Smooth muscle cell (in vitro differentiated cells): ENCODE measurements at regions not wholly inside any gene's neighbourhood (a gene's known extent, or its start where the extent isn't known, plus 50 kb on each side); places are given as distances from the start of the nearest gene placed in this dataset.

Experiments used
- DNase-seq: peaks from one replicate; lab custom pipeline; 2025; ENCODE audit not compliant: unreplicated experiment; lab: John Stamatoyannopoulos, UW
- H2AFZ ChIP-seq: fragments of 200-600 bp; sonication (generic); 2 replicates; pipeline ENCODE4 v1.6.0; 2016; ENCODE audit warnings: antibody characterized with exemption, low read depth, mild to moderate bottlenecking
- H3F3A ChIP-seq: fragments of 200-600 bp; sonication (generic); 2 replicates; pipeline ENCODE4 v1.6.0; 2017; ENCODE audit warnings: antibody characterized with exemption, low read depth
- H3K27ac ChIP-seq: fragments of 200-600 bp; sonication (generic); 2 replicates; pipeline ENCODE4 v1.5.1; 2016; ENCODE audit warnings: low read depth, mild to moderate bottlenecking
- H3K27me3 ChIP-seq: fragments of 200-600 bp; sonication (generic); 2 replicates; pipeline ENCODE4 v1.6.1; 2016; ENCODE audit warnings: low read depth, mild to moderate bottlenecking
- H3K36me3 ChIP-seq: fragments of 200-600 bp; sonication (generic); 2 replicates; pipeline ENCODE4 v1.5.1; 2016; ENCODE audit warnings: low read depth
- H3K4me1 ChIP-seq: fragments of 200-600 bp; sonication (generic); 2 replicates; pipeline ENCODE4 v1.5.1; 2016; ENCODE audit warnings: low read depth
- H3K4me2 ChIP-seq: fragments of 200-600 bp; sonication (generic); 2 replicates; pipeline ENCODE4 v1.6.0; 2016; ENCODE audit warnings: mild to moderate bottlenecking
- H3K4me3 ChIP-seq: fragments of 200-600 bp; sonication (generic); 2 replicates; pipeline ENCODE4 v1.5.1; 2016; ENCODE audit warnings: mild to moderate bottlenecking
- H3K79me2 ChIP-seq: fragments of 200-600 bp; sonication (generic); 2 replicates; pipeline ENCODE4 v1.6.0; 2016; ENCODE audit warnings: low read depth, mild to moderate bottlenecking
- H3K9ac ChIP-seq: fragments of 200-600 bp; sonication (generic); 2 replicates; pipeline ENCODE4 v1.6.0; 2016; ENCODE audit warnings: low read depth
- H3K9me3 ChIP-seq: fragments of 200-600 bp; sonication (generic); replicated peaks from 2 replicates; pipeline ENCODE4 v1.5.1; 2016; ENCODE audit warnings: low read depth
- H4K20me1 ChIP-seq: fragments of 200-600 bp; sonication (generic); 2 replicates; pipeline ENCODE4 v1.6.0; 2016; ENCODE audit warnings: low read depth
- CTCF ChIP-seq: fragments of 200-600 bp; sonication (generic); IDR thresholded peaks from 2 replicates; pipeline ENCODE4 v1.5.1; 2017; ENCODE audit warnings: borderline replicate concordance, mild to moderate bottlenecking, antibody characterized with exemption; ENCODE audit not compliant: insufficient read depth, poor library complexity, severe bottlenecking
- WGBS: methylation state at CpG from one replicate; pipeline ENCODE4 v1.1.7; 2016; ENCODE audit warnings: low lambda C conversion rate; 5-methylcytosine and 5-hydroxymethylcytosine counted together

GRCh38 chr3:10628891-10629670 is 123.7 kb upstream of the ATP2B2 start:
- Histone ChIP-seq H3K9ac (no peak overlapping the region), H3K27ac (no peak overlapping the region), H3F3A (no peaks in the 10 kb centered on the region), H3K27me3 (no peaks in the 10 kb centered on the region), H3K79me2 (no peaks in the 10 kb centered on the region), H4K20me1 (no peaks in the 10 kb centered on the region), H3K9me3 (no peaks in the 10 kb centered on the region), H3K36me3 (no peaks in the 10 kb centered on the region), H3K4me1 (no peaks in the 10 kb centered on the region), H3K4me3 (no peak overlapping the region), H3K4me2 (no peak overlapping the region), H2AFZ (no peak overlapping the region)
- no peak for TF ChIP-seq CTCF
- WGBS: 93% methylated on average over 30 of the region's 30 CpGs
- no peak for DNase-seq

- no peak overlapping the region for H3K9ac ChIP-seq
- H3K4me2 ChIP-seq: no peak overlapping the region
- H3F3A ChIP-seq: no peaks in the 10 kb centered on the region
- no peaks in the 10 kb centered on the region for H4K20me1 ChIP-seq
- H3K4me1 ChIP-seq: no peaks in the 10 kb centered on the region
- H3K36me3 ChIP-seq: no peaks in the 10 kb centered on the region
- H2AFZ ChIP-seq: no peak overlapping the region
- DNase-seq: no peak
- no peak overlapping the region for H3K4me3 ChIP-seq
- no peak for TF ChIP-seq CTCF
- WGBS: 92% methylated on average over 7 of the region's 7 CpGs
- H3K79me2 ChIP-seq: no peaks in the 10 kb centered on the region
- no peaks in the 10 kb centered on the region for H3K9me3 ChIP-seq
- H3K27me3 ChIP-seq: no peaks in the 10 kb centered on the region
- no peak overlapping the region for H3K27ac ChIP-seq
These were observed 124.3 kb upstream of the ATP2B2 start for GRCh38 chr3:10629671-10630040.

- no peaks in the 10 kb centered on the region for H3K36me3 ChIP-seq
- no peak overlapping the region for H3K27ac ChIP-seq
- no peaks in the 10 kb centered on the region for H3F3A ChIP-seq
- no peaks in the 10 kb centered on the region for H3K27me3 ChIP-seq
- no peaks in the 10 kb centered on the region for H3K79me2 ChIP-seq
- H2AFZ ChIP-seq: no peak overlapping the region
- no peak for TF ChIP-seq CTCF
- no peak overlapping the region for H3K4me2 ChIP-seq
- no peak overlapping the region for H3K4me3 ChIP-seq
- no peak for DNase-seq
- 94% methylated on average over 1 of the region's 1 CpG for WGBS
- no peak overlapping the region for H3K9ac ChIP-seq
- H4K20me1 ChIP-seq: no peaks in the 10 kb centered on the region
- no peaks in the 10 kb centered on the region for H3K4me1 ChIP-seq
- no peaks in the 10 kb centered on the region for H3K9me3 ChIP-seq
These were observed 125.8 kb upstream of the ATP2B2 start for GRCh38 chr3:10631224-10631623.

GRCh38 chr3:10632125-10632524 is 126.7 kb upstream of the ATP2B2 start:
- no peaks in the 10 kb centered on the region for H3K4me1 ChIP-seq
- H2AFZ ChIP-seq: no peak overlapping the region
- H3K4me3 ChIP-seq: no peak overlapping the region
- no peak for DNase-seq
- H3K9me3 ChIP-seq: no peaks in the 10 kb centered on the region
- no peaks in the 10 kb centered on the region for H3K27me3 ChIP-seq
- no peak overlapping the region for H3K9ac ChIP-seq
- no peak overlapping the region for H3K27ac ChIP-seq
- no peak overlapping the region for H3K4me2 ChIP-seq
- no peak for TF ChIP-seq CTCF
- H3F3A ChIP-seq: no peaks in the 10 kb centered on the region
- H4K20me1 ChIP-seq: no peaks in the 10 kb centered on the region
- 89% methylated on average over 6 of the region's 6 CpGs for WGBS
- H3K36me3 ChIP-seq: no peaks in the 10 kb centered on the region
- H3K79me2 ChIP-seq: no peaks in the 10 kb centered on the region
